ENCODE measurements at regions not wholly inside any gene's neighbourhood (a gene's known extent, or its start where the extent isn't known, plus 50 kb on each side); places are given as distances from the start of the nearest gene placed in this dataset.

DNA sequence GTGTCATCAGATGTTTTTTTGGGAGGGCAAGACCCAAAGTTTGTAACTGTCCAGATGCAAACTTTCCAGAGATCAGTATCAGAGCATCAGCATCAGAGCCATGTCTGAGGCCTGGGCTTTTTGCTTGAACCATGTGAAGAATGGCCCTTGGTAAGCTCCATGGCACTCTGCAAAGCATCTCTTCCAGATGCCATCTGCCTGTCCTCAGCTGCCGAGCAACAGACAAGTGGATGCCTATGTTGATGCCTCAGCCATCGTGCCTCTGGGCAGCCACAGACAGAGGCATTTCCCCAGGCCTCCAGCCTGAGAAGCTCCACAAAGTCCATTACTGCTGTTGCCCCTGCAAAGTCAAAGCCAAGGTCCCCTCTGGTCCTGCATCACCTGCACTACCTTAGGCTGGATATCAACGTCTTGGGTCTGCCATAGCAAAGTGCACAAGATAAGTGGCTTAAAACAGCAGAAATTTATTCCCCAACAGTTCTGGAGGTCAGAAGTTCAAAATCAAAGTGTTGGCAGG, 670.2 kb upstream of the MKI67 start:
- TF ChIP-seq, protein P1, sequence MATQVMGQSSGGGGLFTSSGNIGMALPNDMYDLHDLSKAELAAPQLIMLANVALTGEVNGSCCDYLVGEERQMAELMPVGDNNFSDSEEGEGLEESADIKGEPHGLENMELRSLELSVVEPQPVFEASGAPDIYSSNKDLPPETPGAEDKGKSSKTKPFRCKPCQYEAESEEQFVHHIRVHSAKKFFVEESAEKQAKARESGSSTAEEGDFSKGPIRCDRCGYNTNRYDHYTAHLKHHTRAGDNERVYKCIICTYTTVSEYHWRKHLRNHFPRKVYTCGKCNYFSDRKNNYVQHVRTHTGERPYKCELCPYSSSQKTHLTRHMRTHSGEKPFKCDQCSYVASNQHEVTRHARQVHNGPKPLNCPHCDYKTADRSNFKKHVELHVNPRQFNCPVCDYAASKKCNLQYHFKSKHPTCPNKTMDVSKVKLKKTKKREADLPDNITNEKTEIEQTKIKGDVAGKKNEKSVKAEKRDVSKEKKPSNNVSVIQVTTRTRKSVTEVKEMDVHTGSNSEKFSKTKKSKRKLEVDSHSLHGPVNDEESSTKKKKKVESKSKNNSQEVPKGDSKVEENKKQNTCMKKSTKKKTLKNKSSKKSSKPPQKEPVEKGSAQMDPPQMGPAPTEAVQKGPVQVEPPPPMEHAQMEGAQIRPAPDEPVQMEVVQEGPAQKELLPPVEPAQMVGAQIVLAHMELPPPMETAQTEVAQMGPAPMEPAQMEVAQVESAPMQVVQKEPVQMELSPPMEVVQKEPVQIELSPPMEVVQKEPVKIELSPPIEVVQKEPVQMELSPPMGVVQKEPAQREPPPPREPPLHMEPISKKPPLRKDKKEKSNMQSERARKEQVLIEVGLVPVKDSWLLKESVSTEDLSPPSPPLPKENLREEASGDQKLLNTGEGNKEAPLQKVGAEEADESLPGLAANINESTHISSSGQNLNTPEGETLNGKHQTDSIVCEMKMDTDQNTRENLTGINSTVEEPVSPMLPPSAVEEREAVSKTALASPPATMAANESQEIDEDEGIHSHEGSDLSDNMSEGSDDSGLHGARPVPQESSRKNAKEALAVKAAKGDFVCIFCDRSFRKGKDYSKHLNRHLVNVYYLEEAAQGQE (IDR thresholded peaks at IDR 0.05; ENCODE audit: insufficient read depth in 1 of 2, low read depth in 2 of 2, low read length in 2 of 2), result no peak
- no peak for TF ChIP-seq SIN3A (IDR thresholded peaks at IDR 0.05; ENCODE audit: borderline replicate concordance, insufficient read depth, low read length)

DNA sequence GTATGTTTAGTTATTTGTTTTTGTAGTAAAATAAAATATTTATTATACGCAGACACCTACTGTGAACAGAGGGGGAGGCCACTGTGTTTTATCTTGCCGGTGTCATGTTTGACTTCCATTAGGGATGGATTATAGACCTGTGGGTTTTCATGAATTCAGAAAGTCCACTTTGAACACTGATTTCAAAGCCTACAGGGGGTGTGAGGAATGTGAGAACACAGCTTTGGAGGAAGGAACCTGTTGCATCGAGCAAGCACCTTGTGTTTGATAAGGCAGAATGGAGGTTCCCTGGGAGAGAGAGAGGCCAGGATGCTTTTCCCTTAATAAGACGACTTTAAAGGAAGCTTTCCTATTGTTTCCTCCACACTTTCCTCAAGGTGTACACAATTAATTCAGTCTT, 665.0 kb upstream of the MGMT start:
- TF ChIP-seq TAF1 (IDR thresholded peaks at IDR 0.05; ENCODE audit: borderline replicate concordance, insufficient read depth, low read length) (no peak), SIN3A (IDR thresholded peaks at IDR 0.05; ENCODE audit: borderline replicate concordance, insufficient read depth, low read length) (no peak), FOXP2 (optimal IDR thresholded peaks at IDR 0.05; ENCODE audit: borderline replicate concordance, extremely low read depth, extremely low read length, insufficient read depth) (no peak), POLR2AphosphoS5 (IDR thresholded peaks at IDR 0.05; ENCODE audit: low read depth, low read length) (no peak)
- TF ChIP-seq, protein P1 (IDR thresholded peaks at IDR 0.05; ENCODE audit: insufficient read depth in 1 of 2, low read depth in 2 of 2, low read length in 2 of 2), result no peak

DNA sequence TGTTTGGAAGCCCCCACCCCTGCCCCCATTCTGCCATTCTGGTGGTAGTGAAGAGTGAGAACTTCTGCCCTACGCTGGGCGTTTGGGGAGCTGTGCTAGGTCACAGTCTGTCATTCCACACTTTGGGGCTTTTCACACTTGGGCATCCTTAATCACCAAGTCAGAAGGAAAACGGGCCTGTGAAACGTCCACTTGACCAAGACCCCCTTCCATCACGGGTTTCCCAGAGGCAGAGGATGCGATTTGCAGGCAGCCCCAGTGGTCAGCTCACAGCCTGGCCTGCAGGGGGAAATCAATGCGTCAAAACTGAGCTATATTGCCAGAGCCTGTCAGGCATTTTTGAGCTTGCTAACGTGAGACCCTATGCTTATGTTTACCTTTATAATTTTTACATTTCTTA, 663.3 kb upstream of the MGMT start:
- TF ChIP-seq POLR2AphosphoS5 (IDR thresholded peaks at IDR 0.05; ENCODE audit: low read depth, low read length) (no peak), SIN3A (IDR thresholded peaks at IDR 0.05; ENCODE audit: borderline replicate concordance, insufficient read depth, low read length) (no peak), TAF1 (IDR thresholded peaks at IDR 0.05; ENCODE audit: borderline replicate concordance, insufficient read depth, low read length) (no peak), FOXP2 (optimal IDR thresholded peaks at IDR 0.05; ENCODE audit: borderline replicate concordance, extremely low read depth, extremely low read length, insufficient read depth) (no peak)
- TF ChIP-seq, protein P1 (IDR thresholded peaks at IDR 0.05; ENCODE audit: insufficient read depth in 1 of 2, low read depth in 2 of 2, low read length in 2 of 2), result no peak

DNA sequence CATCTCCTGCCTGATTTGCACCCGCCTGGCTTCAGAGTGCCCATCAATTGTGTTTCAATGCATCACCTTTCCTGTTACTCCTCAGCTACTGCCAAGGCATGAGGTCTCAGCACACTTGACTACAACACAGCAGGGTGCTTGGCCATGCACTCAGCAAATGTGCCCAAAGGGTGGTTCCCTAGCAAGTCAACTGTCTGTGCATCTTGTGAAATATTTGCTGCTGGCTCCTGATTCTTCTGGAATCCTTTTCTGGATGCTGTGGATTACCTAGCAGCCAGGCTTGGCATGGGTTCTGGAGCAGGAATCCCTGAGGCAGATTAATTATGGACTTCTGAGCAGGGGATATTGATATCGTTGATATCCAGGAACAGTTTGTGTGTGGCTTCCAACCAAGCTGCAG, 662.6 kb upstream of the MGMT start:
- no peak for TF ChIP-seq FOXP2 (optimal IDR thresholded peaks at IDR 0.05; ENCODE audit: borderline replicate concordance, extremely low read depth, extremely low read length, insufficient read depth)
- TF ChIP-seq TAF1 (IDR thresholded peaks at IDR 0.05; ENCODE audit: borderline replicate concordance, insufficient read depth, low read length), result no peak
- TF ChIP-seq, protein P1 (IDR thresholded peaks at IDR 0.05; ENCODE audit: insufficient read depth in 1 of 2, low read depth in 2 of 2, low read length in 2 of 2), result no peak
- TF ChIP-seq SIN3A (IDR thresholded peaks at IDR 0.05; ENCODE audit: borderline replicate concordance, insufficient read depth, low read length), result no peak
- no peak for TF ChIP-seq POLR2AphosphoS5 (IDR thresholded peaks at IDR 0.05; ENCODE audit: low read depth, low read length)

DNA sequence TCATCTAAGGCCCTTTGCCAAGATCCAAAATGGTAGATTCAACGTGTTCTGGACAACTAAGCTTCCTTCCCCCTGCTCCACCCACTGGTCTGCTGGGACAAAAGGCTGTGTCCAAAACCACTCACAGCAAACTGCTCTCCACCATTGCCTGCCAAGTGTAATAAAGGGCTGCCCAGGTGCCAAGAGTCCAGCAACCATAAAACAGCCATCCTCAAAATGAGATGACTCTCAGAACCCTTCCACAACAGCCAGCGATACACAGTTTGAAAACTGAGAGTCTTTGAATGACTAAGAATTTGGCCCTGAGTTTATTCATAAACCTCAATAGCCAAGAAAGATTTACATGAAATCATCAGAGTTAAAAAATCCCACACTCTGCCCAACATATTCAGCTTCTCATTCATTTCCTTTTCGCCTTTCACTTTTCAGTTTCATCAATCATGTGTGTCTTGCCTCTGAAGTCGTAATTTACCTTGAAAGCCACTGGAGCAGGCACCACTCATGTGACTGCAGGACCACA, 658.1 kb upstream of the MGMT start:
- TF ChIP-seq TAF1 (IDR thresholded peaks at IDR 0.05; ENCODE audit: borderline replicate concordance, insufficient read depth, low read length) (no peak), POLR2AphosphoS5 (IDR thresholded peaks at IDR 0.05; ENCODE audit: low read depth, low read length) (no peak), FOXP2 (optimal IDR thresholded peaks at IDR 0.05; ENCODE audit: borderline replicate concordance, extremely low read depth, extremely low read length, insufficient read depth) (no peak), SIN3A (IDR thresholded peaks at IDR 0.05; ENCODE audit: borderline replicate concordance, insufficient read depth, low read length) (no peak)
- TF ChIP-seq, protein P1 (IDR thresholded peaks at IDR 0.05; ENCODE audit: insufficient read depth in 1 of 2, low read depth in 2 of 2, low read length in 2 of 2), result no peak

Measured in PFSK-1 (cell line).